ENCODE measurements at regions not wholly inside any gene's neighbourhood (a gene's known extent, or its start where the extent isn't known, plus 50 kb on each side); places are given as distances from the start of the nearest gene placed in this dataset.
"Not testable (repeated sequence)": the region's sequence is repeated elsewhere in the genome, so short reads cannot be mapped to it uniquely, and the experiment has no call there.

- Histone ChIP-seq H3K4me1 (ENCODE audit: low read depth, poor library complexity, severe bottlenecking) (no peaks in the 10 kb centered on the region), H2AFZ (ENCODE audit: low read depth) (no peak overlapping the region), H3K4me2 (no peak overlapping the region), H3K9ac (no peak overlapping the region), H3K36me3 (ENCODE audit: insufficient read depth) (no peaks in the 10 kb centered on the region), H3K4me3 (IDR thresholded peaks at IDR 0.05; ENCODE audit: insufficient read depth, low read depth, low read length) (no peak overlapping the region), H3K27me3 (ENCODE audit: insufficient read depth, low read depth) (no peaks in the 10 kb centered on the region), H4K20me1 (ENCODE audit: insufficient read depth) (no peaks in the 10 kb centered on the region), H3K27ac (no peak overlapping the region), H3K79me2 (ENCODE audit: insufficient read depth, low read depth) (no peaks in the 10 kb centered on the region)
- TF ChIP-seq CTCF (conservative IDR thresholded peaks at IDR 0.05; ENCODE audit: low read depth, low read length), result no peak
Observed at GRCh38 chr2:38243186-38243880, 133.7 kb downstream of the ATL2 start.

GRCh38 chr2:38239452-38239851 is 137.6 kb downstream of the ATL2 start:
- Histone ChIP-seq H3K4me3 (IDR thresholded peaks at IDR 0.05; ENCODE audit: insufficient read depth, low read depth, low read length) (no peak overlapping the region), H3K79me2 (ENCODE audit: insufficient read depth, low read depth) (no peaks in the 10 kb centered on the region), H3K27ac (no peak overlapping the region), H3K4me1 (ENCODE audit: low read depth, poor library complexity, severe bottlenecking) (no peaks in the 10 kb centered on the region), H3K36me3 (ENCODE audit: insufficient read depth) (no peaks in the 10 kb centered on the region), H3K4me2 (no peak overlapping the region), H2AFZ (ENCODE audit: low read depth) (no peak overlapping the region), H4K20me1 (ENCODE audit: insufficient read depth) (no peaks in the 10 kb centered on the region), H3K9ac (no peak overlapping the region), H3K27me3 (ENCODE audit: insufficient read depth, low read depth) (no peaks in the 10 kb centered on the region)
- TF ChIP-seq CTCF (conservative IDR thresholded peaks at IDR 0.05; ENCODE audit: low read depth, low read length), result no peak

DNA sequence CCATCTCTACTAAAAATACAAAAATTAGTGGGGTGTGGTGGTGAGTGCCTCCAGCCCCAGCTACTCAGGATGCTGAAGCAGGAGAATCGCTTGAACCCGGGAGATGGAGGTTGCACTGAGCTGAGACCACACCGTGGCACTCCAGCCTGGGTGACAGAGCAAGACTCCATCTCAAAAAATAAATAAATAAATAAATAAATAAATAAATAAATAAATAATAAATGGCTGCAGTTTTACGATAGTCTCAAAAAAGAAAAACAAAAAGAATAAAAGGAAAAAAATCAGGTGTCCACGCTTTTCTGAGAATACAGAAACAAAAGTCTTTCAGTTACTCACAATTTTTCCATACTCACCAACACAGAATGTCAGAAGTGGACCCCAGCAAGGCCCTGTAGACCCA is 138.4 kb downstream of the ATL2 start:
- not testable (repeated sequence) for H3K27ac ChIP-seq; H3K4me1 ChIP-seq (ENCODE audit: low read depth, poor library complexity, severe bottlenecking); H3K9ac ChIP-seq; H3K79me2 ChIP-seq (ENCODE audit: insufficient read depth, low read depth); H3K4me2 ChIP-seq; H3K4me3 ChIP-seq (IDR thresholded peaks at IDR 0.05; ENCODE audit: insufficient read depth, low read depth, low read length); H3K36me3 ChIP-seq (ENCODE audit: insufficient read depth); H4K20me1 ChIP-seq (ENCODE audit: insufficient read depth); H2AFZ ChIP-seq (ENCODE audit: low read depth); H3K27me3 ChIP-seq (ENCODE audit: insufficient read depth, low read depth)

DNA sequence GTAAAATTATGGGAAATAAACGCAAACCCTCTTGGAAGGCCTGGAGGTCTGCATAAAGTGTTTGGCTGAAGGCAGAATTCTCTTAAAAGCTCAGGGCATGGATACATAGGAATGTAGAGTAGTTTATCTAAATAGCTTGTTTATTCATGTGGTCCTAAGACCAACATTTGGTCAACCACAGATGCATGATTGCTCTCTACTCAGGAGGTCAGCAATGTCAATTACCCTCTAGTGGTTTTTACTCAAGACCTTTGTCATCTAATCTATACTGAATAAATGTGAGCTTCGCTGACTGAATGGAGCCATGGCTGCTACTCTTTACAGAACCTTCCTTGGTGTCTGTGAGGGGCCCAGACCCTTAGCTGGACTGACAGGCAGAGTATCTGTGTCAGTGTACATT is 139.8 kb downstream of the ATL2 start:
- Histone ChIP-seq H4K20me1 (ENCODE audit: insufficient read depth) (no peaks in the 10 kb centered on the region), H3K27ac (no peak overlapping the region), H2AFZ (ENCODE audit: low read depth) (no peak overlapping the region), H3K27me3 (ENCODE audit: insufficient read depth, low read depth) (no peaks in the 10 kb centered on the region), H3K4me3 (IDR thresholded peaks at IDR 0.05; ENCODE audit: insufficient read depth, low read depth, low read length) (no peak overlapping the region), H3K79me2 (ENCODE audit: insufficient read depth, low read depth) (no peaks in the 10 kb centered on the region), H3K4me1 (ENCODE audit: low read depth, poor library complexity, severe bottlenecking) (no peaks in the 10 kb centered on the region), H3K36me3 (ENCODE audit: insufficient read depth) (no peaks in the 10 kb centered on the region), H3K9ac (no peak overlapping the region), H3K4me2 (no peak overlapping the region)
- no peak for TF ChIP-seq CTCF (conservative IDR thresholded peaks at IDR 0.05; ENCODE audit: low read depth, low read length)

- no peaks in the 10 kb centered on the region for H3K79me2 ChIP-seq (ENCODE audit: insufficient read depth, low read depth)
- no peaks in the 10 kb centered on the region for H4K20me1 ChIP-seq (ENCODE audit: insufficient read depth)
- H3K4me3 ChIP-seq (IDR thresholded peaks at IDR 0.05; ENCODE audit: insufficient read depth, low read depth, low read length), result no peak overlapping the region
- no peak overlapping the region for H3K9ac ChIP-seq
- no peak overlapping the region for H3K27ac ChIP-seq
- no peaks in the 10 kb centered on the region for H3K4me1 ChIP-seq (ENCODE audit: low read depth, poor library complexity, severe bottlenecking)
- no peak for TF ChIP-seq CTCF (conservative IDR thresholded peaks at IDR 0.05; ENCODE audit: low read depth, low read length)
- H3K36me3 ChIP-seq (ENCODE audit: insufficient read depth), result no peaks in the 10 kb centered on the region
- no peak overlapping the region for H3K4me2 ChIP-seq
- no peaks in the 10 kb centered on the region for H3K27me3 ChIP-seq (ENCODE audit: insufficient read depth, low read depth)
- no peak overlapping the region for H2AFZ ChIP-seq (ENCODE audit: low read depth)
Observed at GRCh38 chr2:38233231-38233983, 143.7 kb downstream of the ATL2 start.
